NCI-H1417 treated with DMSO at 0.1 percent for 48 hours (cell line): ENCODE measurements at regions not wholly inside any gene's neighbourhood (a gene's known extent, or its start where the extent isn't known, plus 50 kb on each side); places are given as distances from the start of the nearest gene placed in this dataset.

Source experiments
- DNase-seq: peaks from one replicate; lab custom pipeline; 2025; lab: John Stamatoyannopoulos, UW

DNA sequence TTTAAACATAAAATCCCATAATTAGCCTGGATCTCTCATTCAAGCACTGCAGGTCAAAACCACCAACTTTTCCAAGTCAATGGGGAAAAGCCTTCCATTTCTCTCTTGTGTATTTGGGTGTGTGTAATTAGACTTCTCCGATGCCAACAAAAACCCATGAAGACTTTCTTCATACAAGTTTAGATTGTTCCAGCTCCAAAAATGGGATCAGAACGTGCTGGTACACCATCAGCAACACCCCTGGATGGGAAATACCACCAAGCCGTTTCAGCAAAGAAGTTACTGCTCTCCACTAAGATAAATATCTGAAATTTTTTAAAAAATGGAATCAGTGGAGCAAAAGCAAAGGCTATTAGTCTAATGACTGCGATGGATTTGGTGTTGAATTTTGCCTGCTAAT is 837.3 kb upstream of the SOX9 start:
- DNase-seq, result no peak

DNA sequence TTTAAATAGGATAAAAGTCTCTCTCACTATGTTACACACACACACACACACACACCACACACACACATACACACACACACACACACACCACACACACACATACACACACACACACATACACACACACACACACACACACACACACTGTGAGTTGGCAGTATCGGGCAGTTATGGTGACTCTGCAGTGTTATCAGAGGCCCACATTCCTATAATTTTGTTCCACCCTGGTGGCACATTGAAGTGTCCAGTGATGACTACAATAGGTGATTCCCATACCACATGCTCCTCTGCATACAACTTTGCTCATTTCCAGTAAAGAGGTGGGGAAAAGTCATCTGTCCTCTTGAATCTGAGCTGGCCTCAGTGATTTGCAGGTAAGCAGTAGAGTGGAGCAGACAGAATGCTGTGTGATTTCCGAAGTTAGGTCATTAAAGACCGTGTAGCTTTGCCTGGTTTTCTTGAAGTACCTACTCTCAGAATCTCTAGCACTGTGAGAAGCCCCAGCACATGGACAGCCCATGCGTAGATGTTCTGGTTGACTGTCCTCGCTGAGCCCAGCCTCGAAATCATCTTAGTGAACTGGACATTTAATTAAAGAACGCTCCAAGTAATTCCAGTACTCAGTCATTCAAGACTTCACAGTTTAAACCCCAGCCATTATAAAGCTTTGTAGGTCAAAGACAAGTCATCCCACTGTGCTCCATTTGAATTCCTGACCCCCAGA is 836.6 kb upstream of the SOX9 start:
- DNase-seq, result no peak

DNA sequence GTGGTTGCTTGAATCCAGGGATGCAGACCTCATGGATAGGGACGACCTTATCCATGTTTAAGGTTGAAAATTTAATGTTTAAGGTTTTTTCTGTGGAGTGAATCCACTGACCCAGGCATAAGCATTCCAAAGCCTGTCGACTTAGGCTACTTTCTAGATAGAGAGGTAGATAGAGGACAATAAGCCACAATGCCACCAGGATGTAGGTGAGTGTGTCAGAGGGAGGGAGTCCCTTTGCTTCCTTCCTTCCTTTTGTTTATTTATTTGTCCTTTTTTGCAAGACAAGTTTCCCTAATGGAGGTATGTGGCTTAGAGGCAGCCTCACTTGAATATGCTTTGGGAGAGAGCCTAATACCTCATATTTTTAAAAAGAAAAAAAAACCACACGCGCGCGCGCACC is 834.2 kb upstream of the SOX9 start:
- DNase-seq, result no peak

DNA sequence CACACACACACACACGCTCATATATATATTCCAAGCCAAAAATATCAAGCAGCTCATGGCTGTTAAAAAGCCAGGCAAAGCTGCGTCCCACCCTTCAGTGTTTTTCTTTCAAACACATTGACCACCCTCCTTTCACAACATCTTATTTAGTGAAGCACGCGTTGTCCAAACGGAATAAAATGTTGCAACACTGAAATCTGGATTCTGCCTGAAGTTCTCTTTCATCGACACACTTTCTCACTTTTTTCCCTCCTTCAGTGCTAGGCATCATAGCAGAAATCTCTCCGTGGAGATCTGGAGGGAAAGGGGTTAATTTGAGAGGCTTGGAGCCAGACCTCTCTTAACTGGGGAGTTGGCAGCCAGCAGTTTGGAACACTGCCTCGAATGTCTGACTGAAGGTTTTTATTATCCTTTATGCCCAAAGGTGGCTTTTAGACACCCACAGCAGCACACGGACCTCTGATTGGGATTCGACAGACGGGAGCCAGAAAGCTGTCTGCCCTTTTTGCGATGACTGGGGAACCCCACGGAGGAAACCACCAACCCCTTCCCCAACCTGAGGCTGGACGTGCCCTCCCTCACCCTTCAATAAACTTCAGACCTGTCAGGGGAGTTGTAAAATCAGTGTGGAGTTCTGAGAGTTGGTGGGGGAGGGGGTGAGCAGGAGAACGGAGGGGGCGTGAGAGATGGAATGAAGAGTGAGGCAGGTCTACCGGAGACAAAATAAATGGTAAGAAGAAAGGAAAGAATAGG is 833.6 kb upstream of the SOX9 start:
- DNase-seq, result no peak

DNA sequence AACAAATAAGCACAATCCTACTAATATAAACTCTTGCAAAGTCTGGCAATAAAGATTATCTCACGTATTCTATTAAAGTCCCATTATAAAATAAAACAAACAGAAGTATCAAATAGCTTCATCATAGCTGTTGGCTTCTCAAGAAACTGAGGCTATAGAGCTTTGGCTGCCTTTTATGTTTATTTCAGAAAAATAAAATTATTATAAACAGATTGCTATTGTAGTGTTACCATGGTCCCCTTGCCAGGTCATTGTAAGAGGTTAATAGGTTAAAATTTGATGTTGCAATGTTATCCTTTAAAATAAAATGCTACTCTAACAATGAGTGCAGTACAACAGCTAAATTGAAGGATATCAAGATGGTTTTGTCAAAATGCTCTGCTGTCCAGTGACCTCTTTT is 828.8 kb upstream of the SOX9 start:
- DNase-seq, result no peak

DNA sequence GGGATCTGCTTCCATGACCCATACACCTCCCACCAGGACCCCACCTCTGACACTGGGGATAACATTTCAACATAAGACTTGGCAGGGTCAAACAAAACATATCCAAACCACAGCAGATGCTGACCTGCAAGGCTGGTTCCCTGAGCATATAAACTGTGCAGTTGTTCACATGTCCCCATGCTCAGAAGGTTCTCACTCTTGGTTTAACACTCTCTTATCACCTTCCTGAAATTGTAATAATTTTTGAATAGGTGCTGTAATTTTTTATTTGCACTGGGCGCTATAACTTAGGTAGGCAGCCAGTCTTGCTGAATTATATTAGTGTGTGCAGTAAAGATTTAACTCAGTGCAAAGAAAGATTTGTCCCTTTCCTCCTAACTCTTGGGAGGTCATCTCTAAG is 824.8 kb upstream of the SOX9 start:
- DNase-seq, result no peak

DNA sequence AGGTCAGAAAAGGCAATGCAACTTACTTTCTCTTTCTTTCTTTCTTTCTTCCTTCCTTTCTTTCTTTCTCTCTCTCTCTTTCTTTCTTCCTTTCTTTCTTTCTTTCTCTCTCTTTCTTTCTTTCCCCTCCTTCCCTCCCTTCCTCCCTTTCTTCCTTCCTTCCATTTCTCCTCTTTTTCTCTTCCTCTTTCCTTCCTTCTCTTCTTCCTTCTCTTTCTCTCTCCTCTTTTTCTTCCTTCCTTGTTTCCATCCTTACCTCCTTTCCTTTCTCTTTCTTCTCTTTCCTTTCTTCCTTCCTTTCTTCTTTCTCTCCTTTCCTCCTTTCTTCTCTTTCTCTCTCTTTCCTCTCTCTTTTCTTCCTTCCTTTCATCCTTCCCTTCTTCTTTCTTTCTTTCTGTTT is 819.8 kb upstream of the SOX9 start:
- no peak for DNase-seq

DNA sequence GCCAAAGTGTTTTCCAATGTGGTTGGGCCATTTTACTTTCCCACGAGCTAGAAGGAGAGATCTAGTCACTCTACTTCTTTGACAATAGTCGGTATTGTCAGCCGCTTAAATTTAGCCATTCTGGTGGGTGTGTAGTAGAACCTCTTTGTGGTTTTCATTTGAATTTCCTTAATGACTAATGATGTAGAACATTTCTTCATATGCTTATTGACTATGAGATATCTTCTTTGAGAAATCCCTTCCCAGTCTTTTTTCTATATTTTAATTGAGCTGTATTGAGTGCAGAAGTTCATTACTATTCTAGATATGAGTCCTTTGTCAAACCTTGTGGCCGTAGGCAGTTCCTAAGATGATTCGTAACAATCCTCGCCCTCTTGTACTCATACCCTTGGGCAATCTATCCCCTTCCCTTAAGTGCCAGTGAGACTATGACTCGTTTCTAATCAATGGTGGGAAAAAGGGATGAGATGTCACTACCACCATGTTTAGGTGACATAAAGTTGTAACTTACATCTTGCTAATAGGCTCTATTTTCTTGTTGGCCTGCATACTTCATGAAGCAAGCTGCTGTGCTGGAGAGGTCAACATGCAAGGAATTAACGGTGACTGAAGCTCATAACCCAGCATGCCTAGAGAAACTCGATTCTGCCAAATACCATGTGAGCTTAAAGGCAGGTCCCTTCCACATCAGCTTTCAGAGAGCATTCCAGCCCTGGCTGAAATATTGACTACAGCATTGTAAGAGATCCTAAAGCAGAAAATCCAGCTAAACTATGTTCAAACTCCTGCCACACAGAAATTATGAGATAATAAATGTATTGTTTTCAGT is 817.9 kb upstream of the SOX9 start:
- DNase-seq, result no peak

DNA sequence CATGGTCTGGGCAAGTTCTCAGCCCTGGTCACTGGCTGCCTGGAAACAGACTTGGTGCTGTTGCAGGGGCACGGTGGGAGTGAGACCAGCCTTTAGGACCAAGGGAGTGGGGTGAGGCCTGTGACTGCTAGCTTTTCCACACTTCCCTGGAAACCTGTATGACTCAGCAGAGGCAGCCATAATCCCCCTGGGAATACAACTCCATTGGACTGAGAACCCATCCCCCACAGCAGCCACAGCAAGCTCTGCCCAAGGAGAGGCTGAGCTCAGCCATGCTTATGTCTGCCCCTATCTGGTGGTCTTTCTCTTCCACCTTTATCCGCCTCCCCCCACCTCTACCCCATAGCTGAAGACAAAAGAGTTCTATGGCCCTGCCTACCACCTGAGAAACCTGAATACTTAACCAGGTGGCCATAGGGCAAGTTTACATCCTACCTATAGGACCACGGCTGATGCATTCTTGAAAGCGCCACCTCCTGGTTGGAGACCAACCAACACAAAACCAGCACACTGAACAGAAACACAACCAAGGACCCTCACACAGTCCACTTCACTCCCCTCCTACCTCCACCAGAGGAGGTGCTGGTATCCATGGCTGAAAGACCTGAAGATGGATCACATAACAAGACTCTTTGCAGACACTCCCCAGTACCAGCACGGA is 816.2 kb upstream of the SOX9 start:
- DNase-seq, result no peak

DNA sequence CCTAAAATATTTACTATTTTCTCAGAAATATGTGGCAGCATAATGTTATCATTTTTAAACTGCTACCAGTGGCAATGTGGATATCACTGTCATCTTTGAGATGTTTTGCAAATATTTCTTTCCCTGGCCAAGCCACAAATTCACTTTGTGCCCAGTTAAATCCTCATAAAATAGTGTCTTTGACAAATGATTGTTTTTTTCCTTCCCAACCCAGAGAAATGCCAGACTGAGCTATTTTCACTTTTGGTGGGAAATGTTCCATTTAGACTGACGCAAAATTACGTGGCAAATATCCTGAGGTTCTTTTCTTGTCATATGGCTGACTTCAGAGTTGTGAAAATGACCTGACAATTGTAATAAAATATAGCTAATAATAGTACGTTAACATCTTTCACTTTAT is 807.0 kb upstream of the SOX9 start:
- DNase-seq, result no peak

DNA sequence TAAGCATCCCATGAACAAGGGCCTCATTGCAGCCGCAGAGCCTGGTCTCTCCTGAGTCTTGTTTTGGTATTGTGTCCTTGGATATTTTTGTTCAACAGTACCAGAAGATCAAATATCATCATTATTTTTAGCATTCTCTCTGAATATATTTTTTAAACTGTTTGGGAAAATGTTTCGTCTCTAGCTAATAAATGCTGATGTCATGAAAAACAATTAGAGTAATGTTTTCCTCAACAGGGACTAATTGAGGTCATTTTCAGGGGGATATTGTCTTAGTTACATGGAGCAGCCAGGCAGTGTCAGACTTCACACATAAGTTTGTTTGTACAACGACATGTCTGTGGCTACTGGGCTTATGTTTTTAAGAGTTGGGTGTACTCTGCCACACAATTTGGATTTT is 805.3 kb upstream of the SOX9 start:
- no peak for DNase-seq

DNA sequence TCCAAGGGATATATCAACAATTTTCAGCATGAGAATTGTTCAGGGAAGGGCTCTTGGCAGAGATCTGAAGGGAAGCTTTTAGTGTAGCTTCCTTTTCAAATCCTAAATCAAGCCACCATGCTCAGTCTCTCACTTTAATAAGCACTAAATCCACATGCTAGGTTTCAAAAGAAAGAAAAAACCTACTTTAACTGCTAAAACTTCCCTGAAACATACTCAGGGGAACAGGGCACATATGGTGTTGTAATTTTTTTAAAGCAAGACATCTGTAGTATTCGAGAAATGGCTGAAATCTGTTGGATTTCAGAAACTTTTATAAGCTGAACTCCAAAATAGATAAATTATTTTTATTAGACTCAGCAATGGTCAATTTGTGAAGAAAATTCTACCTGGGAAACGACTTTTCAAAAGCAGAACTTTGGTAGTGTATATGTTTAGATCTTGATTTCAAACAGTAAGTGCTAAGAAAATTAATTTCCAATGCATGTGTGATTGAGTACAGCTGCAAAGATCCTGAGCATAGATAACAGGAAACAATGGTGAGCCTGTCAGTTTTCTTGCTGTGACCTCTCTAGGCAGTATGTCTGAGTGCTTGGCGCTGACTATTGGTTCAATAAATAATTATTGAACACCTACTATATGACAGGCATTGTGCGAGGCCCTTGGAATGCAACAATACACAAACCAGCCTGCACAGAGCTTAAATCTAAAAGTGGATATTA is 804.5 kb upstream of the SOX9 start:
- DNase-seq, result no peak

DNA sequence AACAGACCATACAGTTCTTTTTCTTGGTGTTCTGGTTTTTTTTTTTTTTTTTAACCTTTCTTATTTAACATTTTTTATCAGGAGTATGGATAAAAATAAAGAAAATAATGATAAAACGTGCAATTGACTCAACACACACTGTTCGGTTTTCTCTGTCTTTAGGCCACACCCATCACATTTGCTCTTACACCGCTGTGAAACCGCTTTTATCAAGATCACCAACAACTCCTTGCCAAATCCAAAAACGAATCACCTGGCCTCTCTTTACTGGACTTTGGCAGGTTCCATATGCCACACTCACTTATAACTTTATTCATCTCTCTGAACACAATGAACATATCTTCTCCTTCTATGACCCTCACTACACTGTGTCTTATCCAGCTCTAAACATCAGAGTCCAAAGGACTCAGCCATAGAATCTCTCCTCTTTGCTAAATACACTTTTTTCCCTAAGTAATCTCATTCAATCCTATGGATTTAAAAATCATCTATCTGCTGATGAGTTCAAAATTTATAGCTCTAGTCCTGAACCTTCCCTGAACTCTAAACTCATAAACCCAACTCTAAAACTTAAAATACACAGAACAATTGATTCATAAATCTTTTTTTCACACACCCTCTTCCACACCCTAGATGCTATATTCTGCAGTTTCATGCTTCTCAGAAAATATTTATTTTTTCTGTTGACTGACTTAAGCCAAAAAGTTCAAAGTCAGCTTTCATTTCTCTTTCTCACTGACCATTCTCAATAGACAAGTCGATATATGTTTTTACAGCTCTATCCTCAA is 800.6 kb upstream of the SOX9 start:
- no peak for DNase-seq

DNA sequence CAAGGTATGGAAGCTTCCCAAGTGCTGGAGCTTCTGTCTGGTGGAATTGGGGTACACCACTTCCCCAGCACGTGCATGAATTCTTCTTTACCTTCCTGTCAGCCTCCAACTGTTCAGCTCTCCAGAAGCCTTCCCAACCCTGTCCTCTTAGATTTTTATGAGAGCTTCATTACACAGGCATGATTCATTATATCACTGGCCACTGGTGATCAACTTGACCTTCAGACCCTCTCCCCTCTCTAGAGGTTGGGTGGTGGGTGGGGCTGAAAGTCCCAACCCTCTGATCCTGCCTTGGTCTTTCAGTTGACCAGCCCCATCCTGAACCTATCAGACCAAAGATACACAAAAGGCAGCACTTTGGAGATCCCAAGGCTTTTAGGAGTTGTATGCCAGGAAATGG is 795.7 kb upstream of the SOX9 start:
- no peak for DNase-seq

DNA sequence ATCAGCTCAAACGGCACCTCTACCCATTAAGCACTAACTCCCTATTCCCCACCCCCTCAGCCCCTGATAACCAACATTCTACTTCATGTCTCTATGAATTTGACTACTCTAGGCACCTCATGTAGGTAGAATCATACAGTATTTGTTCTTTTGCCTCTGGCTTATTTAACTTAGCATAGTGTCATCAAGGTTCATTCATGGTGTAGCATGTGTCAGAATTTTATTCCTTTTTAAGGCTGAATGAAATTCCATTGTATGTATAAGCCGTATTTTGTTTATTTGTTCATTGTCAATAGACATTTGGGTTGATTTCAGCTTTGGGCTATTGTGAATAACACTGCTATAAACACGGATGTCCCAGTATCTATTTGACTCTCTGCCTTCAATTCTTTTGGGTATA is 794.9 kb upstream of the SOX9 start:
- no peak for DNase-seq

DNA sequence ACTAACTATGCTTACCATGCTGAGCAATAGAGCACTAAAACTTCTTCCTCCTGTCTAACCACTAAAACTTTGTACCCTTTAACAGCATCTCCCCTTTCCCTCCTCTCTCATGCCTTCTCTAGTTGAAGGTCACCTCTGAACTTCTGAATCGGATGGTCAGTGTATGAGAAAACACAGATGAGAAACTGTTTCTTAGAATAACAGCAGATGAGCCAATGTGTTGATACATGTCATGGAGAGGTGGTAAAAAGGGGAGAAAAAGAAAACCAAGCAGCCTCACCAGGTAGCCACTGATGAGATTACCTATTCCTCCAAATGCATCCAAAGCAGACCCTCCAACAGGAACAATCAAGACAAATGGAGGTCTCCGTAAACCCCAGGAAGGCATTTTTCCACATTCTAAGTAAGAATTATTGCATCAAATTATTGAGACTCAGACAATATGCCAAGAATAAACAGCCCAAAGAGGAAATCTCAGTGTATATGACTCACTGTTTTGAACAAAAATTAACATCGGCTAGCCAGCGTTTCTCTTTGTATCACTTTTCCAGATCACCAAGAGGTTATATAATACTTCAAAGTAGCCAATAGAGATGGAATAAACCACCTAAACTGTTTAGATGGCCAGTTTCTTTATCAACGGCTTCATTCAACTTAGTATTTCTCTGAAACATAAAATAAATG is 793.3 kb upstream of the SOX9 start:
- DNase-seq, result no peak

DNA sequence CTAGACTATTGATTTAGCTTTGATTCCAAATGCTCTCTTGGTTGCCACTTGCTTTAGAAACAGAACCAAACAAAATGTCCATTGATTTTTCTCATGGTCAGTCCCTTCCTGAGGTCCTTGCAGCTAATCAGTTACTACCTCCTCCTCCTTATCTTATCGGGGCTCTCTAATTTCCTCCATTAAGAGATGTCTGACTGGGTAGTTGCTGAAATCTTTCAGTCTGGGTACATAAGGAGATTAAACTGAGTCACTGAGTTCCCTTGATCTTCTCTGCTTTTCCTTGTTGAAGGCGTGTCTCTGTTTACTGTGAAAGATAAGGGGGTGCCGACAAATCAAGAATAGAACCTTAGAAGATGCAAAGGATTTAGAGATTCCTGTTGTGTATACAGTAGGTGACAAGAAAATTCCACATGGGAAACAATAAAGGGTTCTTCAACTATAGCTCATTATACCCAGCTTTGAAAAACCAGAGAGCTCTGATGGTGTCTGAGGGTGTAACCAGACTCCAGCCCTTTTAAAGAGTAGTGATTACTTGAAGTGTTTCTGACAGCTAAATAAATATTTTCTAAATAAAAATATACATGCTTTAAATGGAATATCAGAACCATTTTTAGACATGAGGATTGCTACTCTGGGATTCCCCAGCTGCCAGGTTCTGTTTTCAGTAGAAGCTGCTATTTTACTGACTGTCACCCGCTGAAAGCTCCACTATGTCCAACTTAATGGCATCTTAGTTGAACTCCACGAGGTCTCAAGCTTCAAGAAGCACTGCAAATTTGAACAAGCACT is 791.3 kb upstream of the SOX9 start:
- DNase-seq, result no peak

DNA sequence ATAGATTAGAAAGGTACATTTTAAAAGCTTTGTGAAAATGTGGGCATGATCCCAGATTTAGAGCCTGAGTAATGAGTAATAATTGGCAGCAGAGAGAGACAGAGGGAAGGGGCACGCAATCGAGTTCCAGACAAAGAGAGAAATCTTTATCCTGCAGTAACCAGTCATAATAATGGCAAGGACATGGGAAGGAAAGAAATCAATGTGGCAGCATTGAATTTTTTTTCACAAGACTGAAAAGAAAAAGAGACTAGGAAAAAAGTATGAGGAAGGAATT is 790.8 kb upstream of the SOX9 start:
- DNase-seq, result no peak

DNA sequence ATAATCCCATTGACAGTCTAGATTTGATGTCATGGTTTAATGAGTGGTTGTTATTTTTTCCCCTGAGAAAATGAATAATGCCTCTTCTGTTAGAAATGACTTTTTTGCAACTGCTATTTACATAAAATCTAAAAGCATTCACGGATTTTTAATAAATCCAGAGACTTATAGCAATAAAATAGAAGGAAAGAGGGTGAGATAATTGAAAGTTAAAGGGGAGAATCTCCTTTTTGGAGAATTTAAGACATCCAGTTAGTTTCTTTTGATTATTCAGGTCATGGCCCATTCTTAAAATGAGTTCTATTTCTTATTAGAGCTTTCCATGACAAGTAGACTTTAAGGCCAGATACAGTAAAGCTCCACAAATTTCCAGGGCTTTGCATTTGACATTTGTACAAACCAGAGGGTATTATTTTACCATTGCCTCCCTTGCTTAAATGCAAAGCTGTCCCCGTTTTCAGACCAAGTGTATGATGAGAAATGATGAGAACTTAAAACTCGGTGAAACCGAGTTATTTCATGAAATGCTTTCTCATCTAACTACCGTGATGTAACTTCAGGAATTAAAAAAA is 789.0 kb upstream of the SOX9 start:
- no peak for DNase-seq
